Erythroblast (primary cell): ENCODE measurements at regions not wholly inside any gene's neighbourhood (a gene's known extent, or its start where the extent isn't known, plus 50 kb on each side); places are given as distances from the start of the nearest gene placed in this dataset.
"Not testable (repeated sequence)": the region's sequence is repeated elsewhere in the genome, so short reads cannot be mapped to it uniquely, and the experiment has no call there.

Experiments used
- GATA1 ChIP-seq: IDR thresholded peaks from 2 replicates; pipeline ENCODE4 v1.6.1; 2011; ENCODE audit warnings: low read depth, mild to moderate bottlenecking, control low read depth, low read length, moderate library complexity
- POLR2A ChIP-seq: IDR thresholded peaks from 2 replicates; pipeline ENCODE4 v1.6.1; 2011; ENCODE audit warnings: mild to moderate bottlenecking, low read length

DNA sequence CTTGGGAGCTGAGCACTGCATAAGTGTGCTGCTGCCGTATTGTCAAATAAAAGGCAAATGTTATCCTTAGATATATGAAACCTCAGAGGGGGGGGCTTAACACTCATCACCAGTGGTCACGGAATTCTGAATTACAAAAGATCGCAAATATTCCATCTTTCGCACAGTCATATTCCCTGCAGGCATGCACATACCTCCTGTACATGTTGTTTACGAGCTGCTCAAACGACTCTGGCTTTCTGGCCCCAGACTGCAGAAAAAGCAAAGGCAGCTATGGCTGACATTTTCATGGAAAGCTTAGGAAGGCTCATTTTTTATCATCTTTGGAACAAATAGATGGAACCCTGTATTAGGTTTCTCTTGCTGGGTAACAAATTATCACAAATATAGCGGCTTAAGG lies 265.5 kb upstream of the NBPF12 start:
- not testable (repeated sequence) for TF ChIP-seq POLR2A, GATA1
